HG03520 (cell line): ENCODE measurements at regions not wholly inside any gene's neighbourhood (a gene's known extent, or its start where the extent isn't known, plus 50 kb on each side); places are given as distances from the start of the nearest gene placed in this dataset.

Source experiments
- ATAC-seq: cut with Tn5 transposase; IDR thresholded peaks from one replicate; pipeline ENCODE4 v1.9.1; 2021; ENCODE audit warnings: mild to moderate bottlenecking, moderate library complexity; ENCODE audit not compliant: unreplicated experiment

- peak; percentile 81 for ATAC-seq
Observed at GRCh38 chr7:116145245-116145852, 65.0 kb upstream of the TES start.

DNA sequence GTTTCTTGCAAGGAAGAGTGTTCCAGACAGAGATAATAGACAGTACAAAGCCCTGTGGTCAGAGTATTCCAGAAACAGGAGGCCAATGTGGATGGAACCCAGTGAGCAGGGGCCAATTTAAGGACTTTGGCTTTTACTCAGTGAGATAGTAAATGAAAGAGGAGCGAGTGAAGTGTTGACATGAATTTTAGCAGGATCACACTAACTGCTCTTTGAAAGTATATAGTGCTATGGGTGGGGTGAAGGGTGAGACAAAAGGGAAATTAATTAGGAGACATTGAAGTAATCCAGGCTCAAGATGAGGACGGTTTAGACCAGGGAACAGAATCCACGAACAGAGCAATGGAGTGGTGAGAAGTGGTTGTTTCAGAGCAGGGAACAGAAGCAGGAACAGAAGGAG, 62.2 kb upstream of the TES start:
- ATAC-seq, result no peak

GRCh38 chr7:116148626-116149025, 61.7 kb upstream of the TES start:
- ATAC-seq, result no peak

DNA sequence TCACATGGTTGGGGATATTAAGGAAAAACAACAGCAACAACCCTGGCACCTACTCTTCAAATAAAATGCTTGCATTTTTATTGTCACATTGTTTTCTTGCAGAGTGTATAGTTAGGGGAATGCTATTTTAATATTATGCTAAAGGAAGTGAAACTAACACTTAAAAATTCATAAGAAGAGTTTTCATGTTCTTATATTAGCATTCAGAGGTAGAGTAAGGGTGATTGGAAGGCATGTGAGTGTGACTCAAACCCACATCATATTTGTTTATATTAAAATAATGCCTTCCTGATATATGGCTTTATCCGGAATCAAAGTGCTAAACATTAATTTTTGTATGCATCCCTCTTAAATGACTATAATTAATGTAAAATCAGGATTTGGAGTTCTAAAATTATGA, 59.8 kb upstream of the TES start:
- ATAC-seq, result peak; percentile 94

DNA sequence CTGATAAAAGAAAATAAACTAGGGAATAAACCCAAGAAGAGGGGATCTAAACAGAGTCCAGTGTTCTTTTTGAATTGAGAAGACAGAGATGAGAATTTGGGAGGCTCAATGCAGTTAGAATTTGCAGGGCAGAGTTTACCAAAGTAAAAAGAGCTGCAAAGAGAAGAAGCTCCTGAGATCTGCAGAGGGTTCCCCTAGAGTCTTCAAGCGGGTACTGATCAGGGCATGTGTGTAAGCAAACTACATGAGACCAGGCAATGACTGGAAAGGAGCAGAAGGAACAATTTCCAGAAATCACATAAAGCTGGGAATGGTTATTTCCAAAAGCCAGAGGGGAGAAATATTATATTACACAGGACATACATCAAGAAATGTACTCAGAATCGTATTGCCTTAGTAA, 58.1 kb upstream of the TES start:
- ATAC-seq, result no peak

DNA sequence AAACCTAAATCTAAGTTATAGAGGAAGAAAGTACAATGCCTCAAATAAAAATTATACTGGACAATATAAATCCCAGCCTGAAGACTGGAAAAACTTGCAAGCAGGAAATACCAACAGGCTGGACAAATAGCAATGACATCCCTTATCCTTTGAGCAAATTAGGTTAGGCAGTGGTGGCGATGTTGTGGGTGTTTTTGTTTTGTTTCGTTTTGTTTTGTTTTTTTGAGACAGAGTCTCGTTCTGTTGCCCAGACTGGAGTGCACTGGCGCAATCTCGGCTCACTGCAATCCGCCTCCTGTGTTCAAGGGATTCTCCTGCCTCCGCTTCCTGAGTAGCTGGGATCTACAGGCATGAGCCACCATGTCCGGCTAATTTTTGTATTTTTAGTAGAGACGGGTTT, 57.3 kb upstream of the TES start:
- no peak for ATAC-seq

- no peak for ATAC-seq
Observed at GRCh38 chr7:116159711-116160110, 50.6 kb upstream of the TES start.
